DMS79 (cell line): ENCODE measurements at regions not wholly inside any gene's neighbourhood (a gene's known extent, or its start where the extent isn't known, plus 50 kb on each side); places are given as distances from the start of the nearest gene placed in this dataset.

Source experiments
- DNase-seq: peaks from one replicate; lab custom pipeline; 2025; lab: John Stamatoyannopoulos, UW

DNA sequence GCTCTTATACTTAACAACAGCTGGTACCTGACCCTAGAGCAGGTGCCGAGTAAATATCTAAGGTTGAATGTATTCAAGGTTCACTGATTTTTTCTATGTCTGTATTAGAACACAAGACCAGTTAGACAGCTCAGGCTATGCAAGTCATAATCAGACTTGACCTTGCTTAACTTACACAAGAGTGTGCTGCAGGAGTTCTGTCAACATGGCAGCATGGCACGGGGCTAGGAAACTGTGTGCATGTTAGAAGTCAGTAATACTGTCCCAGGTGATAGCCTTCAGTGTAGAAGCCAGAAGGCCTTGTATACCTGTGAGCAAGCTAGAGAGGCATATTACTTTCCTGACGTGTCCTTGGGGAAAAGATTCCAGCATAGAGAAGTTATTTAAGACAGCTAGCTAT is 253.1 kb downstream of the FAT3 start:
- DNase-seq = no peak

DNA sequence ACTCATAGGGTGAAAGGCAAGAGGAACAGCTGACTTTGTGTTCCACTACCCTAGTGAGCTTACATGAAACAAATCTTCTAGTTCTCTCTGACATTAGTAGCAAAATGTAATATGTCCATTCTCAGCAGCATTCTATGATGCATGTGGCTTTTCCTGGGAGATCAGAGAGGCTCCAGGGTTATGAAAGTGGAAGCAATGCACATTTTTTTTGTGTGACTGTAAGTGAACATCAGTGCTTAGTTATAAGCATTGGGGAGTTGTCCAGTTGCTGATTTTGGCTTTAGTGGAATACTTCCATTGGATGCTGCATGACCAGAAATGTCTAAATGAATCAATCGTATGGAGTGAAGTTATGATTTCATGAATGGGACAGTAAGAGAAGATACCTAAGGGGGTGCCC is 255.9 kb downstream of the FAT3 start:
- no peak for DNase-seq

DNA sequence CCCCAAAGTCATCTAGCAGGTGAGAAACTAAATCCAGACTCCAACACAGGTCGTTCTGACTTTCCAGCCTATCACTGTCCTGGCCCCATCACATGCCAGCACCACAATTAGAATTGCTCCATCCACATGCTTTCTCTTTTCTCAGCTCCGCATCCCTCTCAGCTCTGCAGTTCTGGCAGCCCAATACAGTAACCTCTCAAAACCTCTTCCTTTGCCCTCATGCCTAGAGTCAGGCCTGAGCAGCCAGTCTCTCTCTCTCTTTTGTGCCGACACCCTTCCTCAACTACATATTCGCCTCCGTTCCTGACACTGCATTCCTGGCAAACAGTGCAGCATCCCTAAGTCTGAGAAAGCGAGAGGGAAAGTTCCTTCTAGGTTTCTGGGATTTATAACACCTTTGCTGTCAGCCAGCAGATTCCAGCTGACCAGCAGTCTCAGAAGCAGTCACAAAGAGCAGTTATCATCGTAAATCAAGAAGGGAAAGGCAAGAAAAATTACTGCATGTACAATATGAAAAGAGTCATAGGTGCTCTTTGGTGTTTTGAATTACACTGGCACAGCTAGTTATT is 258.0 kb downstream of the FAT3 start:
- no peak for DNase-seq

DNA sequence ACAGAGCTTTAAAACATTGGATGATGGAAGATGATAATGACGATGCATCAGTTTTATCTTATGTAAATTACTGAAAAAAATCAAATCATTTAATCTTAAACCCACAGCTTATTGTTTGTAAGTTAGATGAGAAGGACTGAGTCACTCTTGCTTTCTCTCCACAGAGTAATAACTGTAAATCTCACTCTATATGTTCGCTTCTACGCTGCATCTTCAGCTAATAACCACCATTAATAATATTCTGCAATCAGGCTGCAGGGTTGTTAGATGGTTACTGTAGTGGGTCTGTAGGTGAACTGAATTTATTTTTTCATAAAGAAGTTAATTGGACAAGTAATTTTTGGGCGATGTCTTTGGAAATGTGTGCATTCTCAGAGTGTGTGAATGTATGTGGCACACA is 260.0 kb downstream of the FAT3 start:
- DNase-seq = no peak

DNA sequence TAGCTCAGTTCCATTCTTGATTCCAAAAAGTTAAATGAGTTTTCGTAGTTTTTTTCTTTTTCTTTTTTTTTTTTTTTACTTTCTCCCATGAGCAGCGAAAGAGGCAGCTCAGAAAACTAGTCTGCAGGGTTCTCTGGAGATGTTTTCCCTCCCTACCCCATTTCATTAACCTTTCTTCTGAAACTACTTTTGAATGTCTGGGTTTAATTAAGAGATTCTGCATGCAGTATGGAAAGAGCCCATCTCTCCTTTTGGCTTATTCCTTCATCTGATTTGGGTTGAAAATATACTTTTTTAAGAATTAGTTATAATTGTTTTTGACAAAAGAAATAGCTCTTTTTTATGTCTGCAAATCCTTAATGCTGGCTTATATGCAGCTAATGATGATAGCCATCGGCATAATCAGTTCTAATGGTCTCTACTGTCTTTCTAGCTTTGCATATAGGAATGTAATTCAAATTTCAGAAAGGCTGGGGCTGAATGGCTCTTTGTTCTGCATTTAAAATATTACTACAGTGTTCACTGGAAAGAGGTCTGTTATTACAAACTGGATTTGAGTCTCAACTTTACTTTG is 265.3 kb downstream of the FAT3 start:
- DNase-seq = no peak

DNA sequence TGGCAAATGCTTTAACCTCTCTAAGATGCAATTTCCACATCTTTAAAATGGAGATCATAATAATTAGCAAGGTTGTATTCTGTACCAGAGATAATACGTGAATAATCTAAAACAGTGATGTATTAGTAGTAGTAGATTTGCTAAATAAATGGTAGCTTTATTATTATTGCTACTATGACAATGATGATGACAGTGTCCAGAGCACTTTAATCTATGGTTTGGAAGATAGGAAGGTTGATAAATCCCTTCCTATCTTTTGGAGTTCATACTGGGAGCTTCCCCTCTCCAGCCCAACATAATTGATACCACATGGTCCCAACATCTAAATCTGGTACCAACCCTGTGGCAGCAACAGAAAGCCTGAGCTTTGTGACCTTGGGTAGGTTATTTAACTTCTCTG is 267.8 kb downstream of the FAT3 start:
- DNase-seq = no peak

DNA sequence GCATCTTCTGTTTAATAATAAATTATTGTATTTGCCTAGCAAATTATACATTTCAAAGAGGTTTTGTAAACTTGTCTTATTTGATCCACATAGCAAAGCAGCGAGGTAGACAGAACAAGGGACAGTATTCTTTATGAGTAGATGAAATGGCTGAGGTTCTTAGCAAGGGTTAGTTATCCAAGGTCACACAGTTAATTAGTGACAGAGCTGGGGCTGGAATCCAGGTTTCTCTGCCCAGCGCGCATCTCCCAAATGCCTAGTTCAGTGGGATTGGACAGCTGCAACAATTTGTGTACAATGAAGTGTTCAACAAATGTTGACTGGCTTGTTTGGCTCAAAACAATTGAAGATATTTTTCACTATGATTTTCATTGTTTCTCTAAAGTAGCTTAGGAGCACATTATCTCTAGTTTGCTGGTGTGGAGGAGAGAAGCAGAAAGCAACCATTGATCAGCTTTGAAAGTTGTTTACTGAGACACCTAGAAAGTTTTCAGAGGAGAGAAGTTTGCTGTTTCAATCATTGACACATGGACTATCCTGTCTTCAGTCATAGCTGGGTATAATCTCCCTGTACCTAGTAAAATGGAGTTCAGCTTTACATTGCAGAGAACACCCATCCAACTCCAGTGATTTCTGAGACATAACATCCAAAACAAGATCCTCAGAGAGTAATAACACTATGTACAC is 270.6 kb downstream of the FAT3 start:
- DNase-seq = no peak

DNA sequence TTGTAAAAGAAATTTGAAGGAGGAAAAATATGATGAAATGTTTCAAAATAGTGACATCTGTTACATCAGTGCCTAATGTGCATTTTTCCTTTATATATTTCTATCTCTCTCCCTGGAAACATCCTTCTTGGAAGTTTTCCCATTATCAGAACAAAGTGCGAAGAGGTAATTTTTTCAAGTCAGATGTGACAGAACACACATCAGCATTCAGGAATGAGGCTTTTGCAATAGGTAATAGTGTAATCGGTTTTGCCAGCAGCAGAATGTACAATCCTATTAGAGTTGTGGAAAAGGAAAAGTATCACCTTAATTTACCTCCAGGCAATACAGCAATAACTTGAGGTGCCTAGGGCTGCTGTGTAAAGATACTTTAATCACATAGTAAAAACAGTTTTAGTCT is 275.8 kb downstream of the FAT3 start:
- no peak for DNase-seq

DNA sequence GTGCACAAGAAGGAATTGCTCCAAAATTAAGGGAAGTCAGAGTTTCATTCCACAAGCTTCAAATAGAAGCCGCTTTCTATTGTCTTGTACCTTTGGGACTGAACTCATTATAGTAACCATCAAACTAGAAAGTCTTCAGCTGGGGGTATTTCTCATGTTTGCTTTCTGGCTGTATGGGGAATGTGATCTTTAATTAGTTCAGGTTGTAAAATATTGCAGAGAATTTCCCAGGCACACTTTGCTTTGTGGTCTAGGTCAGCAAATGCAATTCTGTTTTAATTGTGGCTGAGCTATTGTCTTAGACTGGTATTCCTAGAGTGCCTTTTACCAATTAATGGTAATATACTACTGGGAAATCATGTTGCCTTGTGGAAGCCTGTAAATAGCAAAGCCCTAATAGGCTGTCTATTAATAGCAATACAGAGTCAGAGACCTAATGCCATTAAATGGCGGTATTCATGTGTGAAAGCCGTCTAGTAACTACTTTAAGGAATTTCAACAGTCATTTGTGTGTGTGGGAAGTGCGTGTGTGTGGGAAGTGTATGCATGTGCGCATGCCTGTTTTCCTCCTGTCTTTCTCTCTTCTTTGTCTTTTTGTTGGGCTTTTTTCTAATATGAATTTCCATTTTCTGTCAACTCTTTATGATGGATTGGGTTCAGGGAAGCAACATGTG is 276.6 kb downstream of the FAT3 start:
- no peak for DNase-seq

DNA sequence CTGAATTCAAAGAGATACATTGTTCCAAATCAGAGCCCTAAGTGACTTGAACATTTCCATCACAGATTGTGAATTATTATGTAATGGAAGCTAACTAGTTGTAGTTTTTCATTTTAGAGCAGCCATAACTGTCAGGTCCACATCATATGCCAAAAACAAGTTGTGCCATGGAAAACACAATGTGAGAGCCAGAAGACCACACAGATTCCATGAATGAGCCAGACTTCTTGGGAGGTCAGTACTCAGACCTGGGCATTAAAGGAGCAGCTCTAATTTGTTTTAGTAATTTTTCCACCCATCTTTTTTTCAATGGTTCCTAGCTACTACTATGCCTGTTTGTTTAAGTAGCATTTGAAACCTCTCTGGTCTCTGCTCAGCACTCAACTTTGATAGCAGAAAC is 279.4 kb downstream of the FAT3 start:
- no peak for DNase-seq

DNA sequence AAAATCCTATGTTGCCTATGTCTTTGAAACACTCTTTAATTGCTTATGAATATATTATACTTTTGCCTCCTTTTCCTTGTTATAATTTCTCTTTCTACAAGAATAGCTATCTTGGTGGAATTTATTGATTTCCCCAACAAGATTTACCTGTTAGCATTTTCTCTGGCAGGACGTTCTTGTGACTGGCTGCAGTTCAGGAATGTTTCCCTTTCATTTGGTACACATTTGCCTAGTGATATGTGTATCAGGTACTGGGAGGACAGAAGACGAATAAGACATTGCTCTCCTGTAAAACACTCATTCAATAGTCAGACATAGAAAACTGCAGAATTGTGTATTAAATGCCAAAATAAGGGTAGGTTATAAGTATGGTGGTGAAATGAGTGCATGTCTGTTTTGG is 279.9 kb downstream of the FAT3 start:
- DNase-seq = no peak

DNA sequence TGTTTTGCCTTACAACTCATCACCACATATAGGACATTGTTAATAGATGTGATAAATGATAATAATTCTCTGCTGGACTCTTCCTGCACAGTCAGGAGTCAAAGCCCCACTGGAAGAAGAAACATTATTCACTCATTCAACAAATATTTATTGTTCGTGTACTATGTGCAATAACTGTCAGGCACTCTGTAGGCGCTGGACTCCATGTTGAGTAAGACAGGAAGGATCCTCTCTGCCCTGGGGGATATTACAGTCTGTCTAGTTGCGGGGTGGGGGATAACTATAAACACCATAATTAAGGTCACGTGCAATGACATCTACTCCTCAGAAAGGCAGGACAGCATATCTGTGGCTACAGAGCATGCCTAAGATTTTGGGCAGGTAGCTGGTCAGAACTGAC is 281.1 kb downstream of the FAT3 start:
- no peak for DNase-seq

DNA sequence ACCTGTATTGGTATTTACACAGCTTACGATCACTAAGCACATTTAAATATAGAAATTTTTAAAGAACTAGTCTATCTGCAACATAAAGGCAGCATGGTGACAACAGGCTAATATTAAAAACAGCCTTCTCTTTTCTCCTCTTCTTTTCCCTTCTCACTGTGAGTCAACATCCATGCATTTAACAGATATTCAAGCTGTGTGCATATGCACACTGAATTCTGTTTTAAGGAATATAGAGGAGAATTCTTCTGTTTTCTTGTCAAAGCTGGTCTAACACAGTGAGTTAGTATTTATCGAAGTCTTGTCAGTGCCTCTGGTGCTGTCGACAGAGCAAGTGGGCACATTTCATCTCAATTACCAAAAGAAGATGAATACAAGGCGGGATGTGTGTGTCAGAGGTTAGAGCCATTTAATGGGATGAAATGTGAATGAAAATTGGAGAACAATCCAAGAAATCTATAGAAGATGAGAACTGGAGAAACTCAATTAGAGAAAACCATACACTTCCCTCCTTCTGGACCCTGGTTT is 282.3 kb downstream of the FAT3 start:
- no peak for DNase-seq

DNA sequence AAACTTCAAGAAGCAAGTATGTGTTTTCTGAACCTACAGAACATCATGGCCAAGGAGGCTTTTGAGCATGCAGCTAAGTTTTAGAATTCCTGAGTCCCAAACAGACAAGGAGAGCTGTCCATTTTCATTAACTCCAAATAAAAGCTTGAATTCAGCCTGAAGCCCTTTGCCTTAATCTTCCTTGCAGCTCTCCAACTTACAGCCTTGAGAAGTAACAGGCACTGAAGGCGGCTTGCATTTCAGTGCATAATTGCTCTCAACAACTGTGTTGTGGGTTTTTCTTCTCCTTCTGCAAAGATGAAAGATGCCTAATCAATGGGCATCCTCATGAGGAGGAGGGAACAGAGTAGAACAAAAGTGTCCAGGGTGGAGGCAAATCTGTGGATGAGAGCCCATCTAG is 286.0 kb downstream of the FAT3 start:
- no peak for DNase-seq

DNA sequence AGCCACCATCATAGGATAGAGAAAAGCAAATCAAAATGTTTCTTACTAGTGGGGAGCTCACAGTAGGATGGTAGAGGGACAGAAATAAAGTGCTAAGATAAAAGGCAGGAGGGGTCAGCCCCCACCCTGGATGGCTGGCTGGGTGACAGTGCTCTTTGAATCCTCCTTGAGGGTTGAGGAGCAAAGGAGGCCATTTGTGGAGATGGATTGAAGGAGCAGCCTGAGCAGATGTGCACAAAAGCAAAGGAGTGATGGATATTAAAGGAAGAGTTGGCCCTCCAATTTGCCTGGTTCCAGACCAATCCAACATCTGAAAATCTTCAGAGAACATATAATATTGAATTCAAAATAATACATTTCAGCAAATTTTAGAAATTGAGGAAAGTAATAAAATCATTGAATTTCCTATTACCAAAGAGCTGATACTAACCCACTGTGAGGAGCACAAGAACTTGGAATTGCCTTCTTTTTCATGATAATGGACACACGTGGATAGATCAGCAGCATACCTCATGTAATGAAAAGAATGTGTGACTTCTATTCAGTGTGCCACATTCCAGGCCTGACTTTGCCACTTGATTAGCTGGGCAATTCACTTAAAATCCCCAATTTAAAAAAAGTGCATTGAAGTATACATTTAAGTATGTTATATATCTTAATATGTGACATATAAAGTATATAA is 287.0 kb downstream of the FAT3 start:
- DNase-seq = no peak

DNA sequence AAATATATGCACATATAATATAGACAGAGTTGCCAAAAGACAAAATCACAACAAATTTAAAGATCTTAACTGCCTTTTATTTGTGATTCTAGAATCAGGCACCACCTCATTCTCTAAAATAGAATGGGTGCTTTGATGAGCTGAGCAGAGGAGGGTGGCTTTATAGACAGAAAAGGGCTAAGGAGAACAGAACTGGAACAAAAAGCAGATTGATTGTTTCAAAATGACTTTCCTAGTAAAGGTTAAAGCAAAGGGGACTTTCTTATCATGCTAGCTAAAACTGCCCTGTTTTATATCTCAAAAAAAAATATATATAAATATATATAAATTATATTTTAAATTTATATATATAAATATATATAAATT is 287.6 kb downstream of the FAT3 start:
- no peak for DNase-seq

DNA sequence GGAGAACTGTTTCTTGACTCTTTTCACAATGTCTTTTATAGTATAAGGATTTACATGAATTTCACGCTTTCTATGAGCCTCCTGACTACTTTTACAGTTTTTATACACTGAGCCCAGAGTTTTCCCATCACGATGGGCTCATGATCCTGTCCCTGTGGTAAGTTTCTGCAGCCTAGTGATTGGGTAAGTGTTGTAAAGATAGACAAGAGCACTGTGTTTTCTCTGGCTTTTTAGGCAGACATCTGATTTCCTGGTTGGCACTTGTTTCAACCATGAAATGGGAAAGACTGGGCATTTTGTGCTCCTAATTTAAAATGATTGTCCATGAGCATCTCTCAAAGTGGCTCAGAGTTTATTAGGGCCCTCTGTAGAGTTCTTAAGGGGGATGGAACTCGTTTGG is 299.0 kb downstream of the FAT3 start:
- DNase-seq = no peak

DNA sequence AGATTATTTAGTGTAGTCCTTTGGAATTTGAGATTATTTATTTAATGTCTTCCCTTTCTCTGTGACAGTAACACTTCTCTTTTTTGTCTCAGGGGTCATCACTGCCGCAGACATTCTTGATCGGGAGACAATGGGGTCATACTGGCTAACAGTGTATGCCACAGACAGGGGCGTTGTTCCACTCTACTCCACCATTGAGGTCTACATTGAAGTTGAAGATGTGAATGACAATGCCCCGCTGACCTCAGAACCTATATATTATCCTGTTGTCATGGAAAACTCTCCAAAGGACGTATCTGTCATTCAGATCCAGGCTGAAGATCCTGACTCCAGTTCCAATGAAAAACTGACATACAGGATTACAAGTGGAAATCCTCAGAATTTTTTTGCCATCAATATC is 299.9 kb downstream of the FAT3 start:
- no peak for DNase-seq

DNA sequence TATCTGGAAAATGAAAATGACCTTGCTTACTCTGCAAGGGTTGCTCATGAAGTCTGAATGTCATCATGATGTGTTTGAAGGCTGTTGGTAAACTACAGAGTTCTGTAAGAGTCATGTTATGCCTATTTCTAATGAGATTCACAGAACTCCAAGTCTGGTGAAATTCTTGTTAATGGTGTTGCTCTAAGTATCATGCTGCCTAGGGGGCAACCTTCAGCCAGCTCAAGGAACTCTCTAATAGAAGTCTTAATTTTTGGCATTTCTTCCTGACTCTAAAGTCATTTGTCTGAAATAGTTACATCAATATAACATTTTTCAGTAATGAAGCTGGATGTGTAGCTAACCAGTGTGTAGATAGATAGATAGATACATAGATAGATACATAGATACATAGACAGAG is 302.8 kb downstream of the FAT3 start:
- DNase-seq = no peak

DNA sequence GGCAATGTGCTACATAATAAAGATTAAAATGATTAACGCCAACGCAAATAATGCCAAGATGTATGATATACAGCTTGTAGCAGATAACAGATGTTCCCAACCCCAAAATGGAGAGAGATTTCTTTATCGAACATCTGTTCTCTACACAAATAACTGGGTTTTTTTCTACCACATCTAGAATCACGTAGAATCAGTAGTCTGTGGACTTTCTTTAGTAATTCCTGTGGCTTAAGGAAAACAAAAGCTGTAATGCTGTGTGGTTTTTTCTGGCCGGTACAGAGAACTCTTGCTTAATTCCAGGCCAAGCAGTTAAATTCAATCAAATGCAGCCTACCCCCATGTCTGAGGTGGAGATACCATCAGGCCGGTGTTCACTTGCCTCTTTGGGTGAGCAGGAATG is 303.4 kb downstream of the FAT3 start:
- DNase-seq = no peak

DNA sequence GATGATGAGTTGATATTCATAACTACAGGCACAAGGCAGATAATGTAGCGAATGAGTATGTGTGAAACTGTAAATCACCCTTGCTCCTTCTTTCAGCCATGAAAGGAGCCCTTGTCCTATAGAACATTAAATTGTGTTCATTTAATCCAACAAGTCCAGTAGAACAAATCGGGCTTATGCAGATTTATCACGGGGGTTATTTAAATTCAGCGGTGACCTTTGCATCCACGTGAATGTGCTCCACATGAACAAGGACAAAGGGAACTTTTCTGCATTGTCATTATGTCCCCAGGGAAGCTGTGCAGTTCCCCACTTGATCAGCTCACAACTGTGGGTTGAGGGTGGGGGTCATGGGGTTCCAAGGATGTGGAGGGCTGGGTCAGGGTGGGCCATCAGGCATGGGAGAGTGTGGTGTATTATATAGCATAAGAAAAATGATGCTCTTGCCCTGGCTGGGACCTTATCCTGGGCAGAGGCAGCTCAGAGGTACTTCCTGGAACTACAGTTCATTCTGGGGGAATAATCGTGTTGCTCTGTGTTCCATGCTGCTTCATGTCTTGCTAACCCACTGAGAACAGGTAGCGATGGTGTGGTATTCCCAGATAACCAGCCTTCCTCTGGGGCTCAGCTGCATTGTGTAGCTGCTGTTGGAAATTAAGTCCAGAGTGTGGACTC is 306.6 kb downstream of the FAT3 start:
- no peak for DNase-seq

DNA sequence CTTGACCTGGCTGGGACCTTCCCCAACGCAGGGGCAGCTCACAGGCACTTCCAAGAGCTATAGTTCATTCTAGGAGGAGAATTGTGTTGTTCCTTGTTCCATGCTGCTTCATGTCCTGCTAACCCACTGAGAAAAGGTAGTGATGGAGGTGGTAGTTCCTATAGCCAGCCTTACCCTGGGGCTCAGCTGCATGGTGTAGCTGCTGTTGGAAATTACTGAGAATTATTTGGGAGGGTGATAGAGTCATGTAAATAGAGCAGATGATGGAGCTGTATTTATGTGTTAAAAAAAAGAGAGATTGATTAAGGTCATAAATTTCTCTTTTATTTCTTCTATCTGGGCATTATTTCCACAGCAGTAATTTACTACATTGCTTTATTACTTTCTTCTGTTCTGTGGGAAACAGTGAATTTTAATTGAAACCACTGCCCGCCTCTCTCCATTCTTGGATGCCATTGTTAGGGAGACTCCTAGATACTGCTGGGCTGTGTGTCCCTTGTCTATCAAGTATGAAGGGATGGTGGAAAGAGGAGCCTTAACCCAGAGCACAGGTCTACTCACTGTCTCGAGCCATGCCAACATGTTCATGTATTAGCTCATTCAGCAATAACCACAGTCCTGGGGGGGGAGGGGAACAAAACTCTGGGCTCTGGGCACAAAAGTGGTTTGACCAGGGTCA is 309.2 kb downstream of the FAT3 start:
- DNase-seq = no peak
